ENCODE measurements at regions not wholly inside any gene's neighbourhood (a gene's known extent, or its start where the extent isn't known, plus 50 kb on each side); places are given as distances from the start of the nearest gene placed in this dataset.
A peak's percentile ranks its signal among the peaks of the same experiment; 100 is the strongest.
"Not testable (repeated sequence)": the region's sequence is repeated elsewhere in the genome, so short reads cannot be mapped to it uniquely, and the experiment has no call there.

DNA sequence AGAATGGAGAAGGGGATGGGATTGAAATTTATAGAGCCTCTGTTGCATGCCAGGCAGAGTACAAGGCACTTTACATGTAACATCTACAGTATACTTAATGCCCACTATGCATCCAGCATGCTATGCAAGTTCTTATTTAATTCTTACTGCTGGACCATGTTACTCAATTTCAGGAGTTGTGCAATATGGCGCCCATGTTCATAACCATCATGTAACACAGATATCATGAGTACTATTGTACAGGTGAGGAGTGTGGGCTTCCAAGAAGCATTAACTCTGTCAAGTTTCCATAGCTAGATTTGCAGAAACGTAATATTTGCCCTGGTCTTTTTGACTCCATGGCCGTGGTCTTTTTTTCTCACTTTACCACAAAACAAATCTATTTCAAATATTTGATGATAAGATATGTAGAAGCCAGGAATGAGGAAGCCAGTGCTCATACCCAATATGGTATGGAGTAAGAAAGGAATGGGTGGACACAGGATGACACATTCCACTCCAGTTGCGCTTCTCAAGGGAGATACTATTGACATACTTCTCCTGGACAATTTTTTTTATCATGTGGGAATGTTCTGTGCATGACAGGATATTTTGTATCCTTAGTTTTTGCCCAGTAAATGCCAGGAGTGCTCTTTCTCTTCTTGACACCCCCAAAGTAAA, 191.8 kb downstream of the C12orf75 start:
- peak overlapping the region in 1 of 4 donors; percentile 37 for H3K27ac ChIP-seq (replicated peaks in 1 of 4)
- intact Hi-C loops (cut with DNase I): no loop called here
- no peak for TF ChIP-seq POLR2AphosphoS5 (IDR thresholded peaks at IDR 0.05)
- 94% methylated on average over 4 of the region's 4 CpGs for WGBS
- no peak overlapping the region for H3K4me3 ChIP-seq
- no peak for DNase-seq (ENCODE audit: extremely low spot score)
- H3K27me3 ChIP-seq: no peaks in the 10 kb centered on the region
- H3K4me1 ChIP-seq: peaks cover 13 to 20% (median 16%) of the 10 kb centered on the region in 4 donors
- H3K9me3 ChIP-seq: no peaks in the 10 kb centered on the region
- no peaks in the 10 kb centered on the region for H3K36me3 ChIP-seq

DNA sequence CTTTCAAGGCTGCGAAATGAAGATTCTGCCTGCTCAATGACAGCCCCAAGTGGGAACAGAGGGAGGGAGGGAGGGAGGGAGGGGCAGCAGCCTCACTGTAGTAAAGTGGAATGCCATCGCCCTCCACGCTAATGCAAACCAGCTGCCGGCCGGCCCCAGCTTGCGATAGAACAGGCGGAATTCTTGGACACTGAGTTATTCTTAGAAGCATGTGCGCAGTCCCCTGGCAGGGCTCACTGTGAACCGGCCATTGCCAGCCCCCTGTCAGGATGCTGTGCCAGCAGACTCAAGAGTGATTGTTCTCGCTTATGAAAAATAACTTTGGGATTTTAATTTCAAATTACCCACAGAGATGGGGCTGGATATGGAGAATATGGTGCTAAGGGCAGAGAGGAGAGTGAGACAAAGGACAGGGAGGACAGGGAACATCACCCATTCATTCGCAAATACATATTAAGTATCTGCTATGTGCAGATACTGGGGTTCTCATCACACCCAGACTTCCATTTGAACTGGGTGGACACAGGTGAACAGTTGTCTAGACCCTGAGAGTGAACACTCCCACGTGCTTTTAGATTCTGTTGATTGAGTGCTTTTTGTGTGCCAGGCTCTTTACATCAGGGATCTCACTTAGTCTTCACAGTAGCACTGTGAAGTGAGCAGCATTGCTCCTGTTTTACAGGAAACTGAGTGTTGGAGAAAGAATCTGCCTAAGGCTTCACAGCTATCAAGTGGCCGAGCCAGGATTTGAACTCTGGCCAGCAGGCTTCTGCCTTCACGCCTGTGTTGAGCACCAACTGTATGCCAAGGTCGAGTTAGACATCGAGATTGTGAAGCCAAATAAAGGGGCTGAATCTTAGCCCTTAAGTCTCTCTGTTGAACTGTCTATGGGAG, 192.9 kb downstream of the C12orf75 start:
- no peaks in the 10 kb centered on the region for H3K36me3 ChIP-seq
- intact Hi-C loops (cut with DNase I): no loop called here
- H3K4me3 ChIP-seq: no peak overlapping the region
- no peaks in the 10 kb centered on the region for H3K27me3 ChIP-seq
- peak; percentile 72 to 76 for TF ChIP-seq POLR2AphosphoS5 (IDR thresholded peaks at IDR 0.05)
- TF ChIP-seq, protein P1, sequence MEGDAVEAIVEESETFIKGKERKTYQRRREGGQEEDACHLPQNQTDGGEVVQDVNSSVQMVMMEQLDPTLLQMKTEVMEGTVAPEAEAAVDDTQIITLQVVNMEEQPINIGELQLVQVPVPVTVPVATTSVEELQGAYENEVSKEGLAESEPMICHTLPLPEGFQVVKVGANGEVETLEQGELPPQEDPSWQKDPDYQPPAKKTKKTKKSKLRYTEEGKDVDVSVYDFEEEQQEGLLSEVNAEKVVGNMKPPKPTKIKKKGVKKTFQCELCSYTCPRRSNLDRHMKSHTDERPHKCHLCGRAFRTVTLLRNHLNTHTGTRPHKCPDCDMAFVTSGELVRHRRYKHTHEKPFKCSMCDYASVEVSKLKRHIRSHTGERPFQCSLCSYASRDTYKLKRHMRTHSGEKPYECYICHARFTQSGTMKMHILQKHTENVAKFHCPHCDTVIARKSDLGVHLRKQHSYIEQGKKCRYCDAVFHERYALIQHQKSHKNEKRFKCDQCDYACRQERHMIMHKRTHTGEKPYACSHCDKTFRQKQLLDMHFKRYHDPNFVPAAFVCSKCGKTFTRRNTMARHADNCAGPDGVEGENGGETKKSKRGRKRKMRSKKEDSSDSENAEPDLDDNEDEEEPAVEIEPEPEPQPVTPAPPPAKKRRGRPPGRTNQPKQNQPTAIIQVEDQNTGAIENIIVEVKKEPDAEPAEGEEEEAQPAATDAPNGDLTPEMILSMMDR (IDR thresholded peaks at IDR 0.05): no peak
- 16% methylated on average over 12 of the region's 16 CpGs for WGBS
- DNase-seq (ENCODE audit: extremely low spot score): peak; percentile 94
- no peaks in the 10 kb centered on the region for H3K9me3 ChIP-seq
- peak overlapping the region in 3 of 4 donors; percentile 21 to 37 (median 22) for H3K27ac ChIP-seq (replicated peaks in 1 of 4)
- H3K4me1 ChIP-seq: peaks cover 13 to 20% (median 16%) of the 10 kb centered on the region in 4 donors

DNA sequence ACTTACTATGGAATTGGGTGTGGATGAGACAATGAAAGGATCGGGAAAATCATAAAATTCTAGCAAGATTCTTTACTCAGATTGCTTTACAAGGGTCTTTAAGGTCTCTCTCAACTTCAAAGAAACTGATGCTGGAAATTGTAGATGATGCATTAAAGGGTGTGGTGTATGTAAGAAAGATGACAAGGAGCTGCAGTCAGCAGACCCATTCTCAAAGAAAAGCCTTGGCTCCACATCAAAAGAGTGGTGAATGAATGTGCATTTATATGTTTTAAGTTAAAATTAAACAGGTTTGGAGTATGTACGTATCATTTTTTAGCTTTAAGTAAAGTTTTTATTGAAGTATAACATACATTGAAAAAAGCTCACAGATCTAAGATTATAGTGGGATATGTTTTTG, 194.5 kb downstream of the C12orf75 start:
- no peak for DNase-seq (ENCODE audit: extremely low spot score)
- Histone ChIP-seq H3K9me3 (no peaks in the 10 kb centered on the region), H3K4me1 (peaks cover 13 to 20% (median 16%) of the 10 kb centered on the region in 4 donors), H3K27me3 (no peaks in the 10 kb centered on the region), H3K27ac (replicated peaks in 1 of 4) (no peak overlapping the region), H3K4me3 (no peak overlapping the region), H3K36me3 (no peaks in the 10 kb centered on the region)
- WGBS: 61% methylated on average over 2 of the region's 2 CpGs
- TF ChIP-seq POLR2AphosphoS5 (IDR thresholded peaks at IDR 0.05): no peak
- no peak for TF ChIP-seq POLR2A (IDR thresholded peaks at IDR 0.05; ENCODE audit: low read depth)
- TF ChIP-seq, protein P1 (IDR thresholded peaks at IDR 0.05): no peak
- no peak for TF ChIP-seq EP300 (IDR thresholded peaks at IDR 0.05)
- intact Hi-C loops (cut with DNase I): no loop called here

DNA sequence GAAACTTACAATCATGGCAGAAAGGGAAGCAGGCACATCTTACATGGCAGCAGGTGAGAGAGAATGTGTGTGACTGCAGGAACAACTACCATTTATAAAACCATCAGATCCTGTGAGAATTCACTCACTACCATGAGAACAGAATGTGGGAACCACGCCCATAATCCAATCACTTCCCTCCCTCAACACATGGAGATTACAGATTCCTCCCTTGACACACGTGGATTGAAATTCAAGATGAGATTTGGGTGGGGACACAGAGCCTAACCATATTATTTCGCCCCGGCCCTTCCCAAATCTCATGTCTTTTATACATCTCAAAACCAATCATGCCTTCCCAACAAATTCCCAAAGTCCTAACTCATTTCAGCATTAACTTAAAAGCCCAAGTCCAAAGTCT, 203.6 kb downstream of the C12orf75 start:
- H3K4me3 ChIP-seq: no peak overlapping the region
- H3K4me1 ChIP-seq: peaks cover 0 to 6% (median 0%) of the 10 kb centered on the region in 4 donors
- peaks cover 0 to 9% (median 0%) of the 10 kb centered on the region in 4 donors for H3K9me3 ChIP-seq
- no peak overlapping the region for H3K27ac ChIP-seq (replicated peaks in 1 of 4)
- WGBS: 77% methylated on average over 4 of the region's 4 CpGs
- H3K27me3 ChIP-seq: no peaks in the 10 kb centered on the region
- TF ChIP-seq POLR2AphosphoS5 (IDR thresholded peaks at IDR 0.05) (no peak), EP300 (IDR thresholded peaks at IDR 0.05) (no peak), POLR2A (IDR thresholded peaks at IDR 0.05; ENCODE audit: low read depth) (no peak)
- TF ChIP-seq, protein P1 (IDR thresholded peaks at IDR 0.05): no peak
- intact Hi-C loops (cut with DNase I): no loop called here
- no peaks in the 10 kb centered on the region for H3K36me3 ChIP-seq
- no peak for DNase-seq (ENCODE audit: extremely low spot score)

DNA sequence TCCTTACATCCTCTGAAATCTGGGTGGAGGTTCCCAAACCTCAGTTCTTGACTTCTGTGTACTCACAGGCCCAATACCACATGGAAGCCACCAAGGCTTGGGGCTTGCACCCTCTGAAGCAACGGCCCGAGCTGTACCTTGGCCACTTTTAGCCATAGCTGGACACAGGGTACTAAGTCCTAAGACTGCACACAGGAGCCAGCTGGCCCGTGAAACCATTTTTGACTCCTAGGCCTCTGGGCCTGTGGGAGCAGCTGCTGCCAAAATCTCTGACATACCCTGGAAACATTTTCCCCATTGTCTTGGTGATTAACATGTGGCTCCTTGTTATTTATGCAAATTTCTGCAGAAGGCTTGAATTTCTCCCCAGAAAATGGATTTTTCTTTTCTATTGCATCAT, 204.5 kb downstream of the C12orf75 start:
- H3K4me3 ChIP-seq; DNase-seq (ENCODE audit: extremely low spot score); H3K4me1 ChIP-seq; intact Hi-C loops (cut with DNase I); H3K36me3 ChIP-seq; H3K9me3 ChIP-seq; H3K27me3 ChIP-seq; H3K27ac ChIP-seq (replicated peaks in 1 of 4): not testable (repeated sequence)
- 85% methylated on average over 2 of the region's 3 CpGs for WGBS

Data from esophagus muscularis mucosa (tissue), 4 donors.